GM12878 (cell line): ENCODE measurements at regions not wholly inside any gene's neighbourhood (a gene's known extent, or its start where the extent isn't known, plus 50 kb on each side); places are given as distances from the start of the nearest gene placed in this dataset.

Experiments used
- ATAC-seq: fragments of 200-7000 bp; cut with Tn5 transposase; 3 replicates; pipeline ENCODE4 v1.9.1; 2020; ENCODE audit warnings: mild to moderate bottlenecking, moderate library complexity
- BruUV-seq: library from RNA; stranded (reverse); fragments of 400-500 nt; replicated peaks from 2 replicates; lab custom pipeline; 2021; lab: Mats Ljungman, UMichigan
- CTCF ChIA-PET: fragments of 300-600 bp; sonication (Branson Sonifier 250); formaldehyde crosslinking; extraction: SDS; loops from one replicate; lab custom pipeline; 2021; ENCODE audit warnings: inconsistent platforms; lab: Yijun Ruan, JAX
- POLR2A ChIA-PET: fragments of 350-600 bp; formaldehyde crosslinking; extraction: SDS; loops from one replicate; lab custom pipeline; 2021; ENCODE audit warnings: inconsistent platforms; lab: Charles Lee
- RAD21 ChIA-PET: fragments of 300-600 bp; sonication (Branson Sonifier 250); formaldehyde crosslinking; loops from one replicate; lab custom pipeline; 2023; ENCODE audit warnings: antibody characterized with exemption; ENCODE audit not compliant: unreplicated experiment; lab: Charles Lee
- SMC1A ChIA-PET: fragments of 300-600 bp; sonication (Branson Sonifier 250); formaldehyde crosslinking; loops from one replicate; lab custom pipeline; 2023; ENCODE audit not compliant: unreplicated experiment, uncharacterized antibody; lab: Charles Lee
- DNase-seq: peaks from one replicate; pipeline ENCODE4 v3.0.0-alpha.2; 2011; ENCODE audit warnings: low read depth, low spot score
- FAIRE-seq: peaks from 3 replicates; lab custom pipeline; 2011; peaks lifted over from hg19 to GRCh38; lab: Jason Lieb, UNC
- H2AFZ ChIP-seq: 2 replicates; pipeline ENCODE4 v1.6.0; 2011; ENCODE audit warnings: low read depth, low read length, control low read depth; ENCODE audit not compliant: control insufficient read depth
- H3K27ac ChIP-seq: 2 replicates; pipeline ENCODE4 v1.5.1; 2011; ENCODE audit warnings: control low read depth; ENCODE audit not compliant: control insufficient read depth, insufficient read depth
- H3K27me3 ChIP-seq, 2 experiments: replicated peaks in 1 of 2; 2 replicates each; pipeline versions ENCODE4 v1.6.0 to v1.6.1; 2011; ENCODE audit warnings: low read length in 1 of 2; ENCODE audit not compliant: control insufficient read depth in 2 of 2, insufficient read depth in 2 of 2
- H3K36me3 ChIP-seq, 2 experiments: 2 replicates each; pipeline ENCODE4 v1.5.1; 2011; ENCODE audit warnings: low read length in 1 of 2; ENCODE audit not compliant: control insufficient read depth in 2 of 2, insufficient read depth in 2 of 2
- H3K4me1 ChIP-seq: 2 replicates; pipeline ENCODE4 v1.6.1; 2011; ENCODE audit warnings: mild to moderate bottlenecking, low read length, moderate library complexity, mixed read lengths; ENCODE audit not compliant: control insufficient read depth, insufficient read depth
- H3K4me2 ChIP-seq: 2 replicates; pipeline ENCODE4 v1.6.0; 2011; ENCODE audit warnings: control low read depth; ENCODE audit not compliant: control insufficient read depth, insufficient read depth
- H3K4me3 ChIP-seq: fragments of 200-600 bp; sonication (generic); 2 replicates; pipeline ENCODE4 v1.5.1; 2016
- H3K79me2 ChIP-seq: 2 replicates; pipeline ENCODE4 v1.6.0; 2011; ENCODE audit warnings: low read length; ENCODE audit not compliant: control insufficient read depth, insufficient read depth
- H3K9ac ChIP-seq: 2 replicates; pipeline ENCODE4 v1.8.0; 2011; ENCODE audit warnings: low read length, control low read depth, mixed read lengths; ENCODE audit not compliant: control insufficient read depth, insufficient read depth
- H3K9me3 ChIP-seq: replicated peaks from 3 replicates; pipeline ENCODE4 v1.5.1; 2011; ENCODE audit warnings: mild to moderate bottlenecking, low read length; ENCODE audit not compliant: control insufficient read depth, insufficient read depth
- H4K20me1 ChIP-seq: 2 replicates; pipeline ENCODE4 v1.6.0; 2011; ENCODE audit not compliant: control insufficient read depth, insufficient read depth
- EP300 ChIP-seq, 2 experiments: fragments of 150-350 bp in 1 of 2; IDR thresholded peaks; 2 replicates each; pipeline ENCODE4 v1.6.1; 2011 to 2012; ENCODE audit warnings: low read depth in 2 of 2, low read length in 2 of 2, borderline replicate concordance in 1 of 2, improper control_type of control experiment in 1 of 2, inconsistent platforms in 1 of 2; ENCODE audit not compliant: control insufficient read depth in 1 of 2
- POLR2A ChIP-seq: IDR thresholded peaks from 2 replicates; pipeline ENCODE4 v1.6.1; 2011; ENCODE audit warnings: low read depth, mild to moderate bottlenecking, low read length
- SMAD1 ChIP-seq: fragments of 450-650 bp; IDR thresholded peaks from 2 replicates; pipeline ENCODE4 v1.6.1; 2018; ENCODE audit warnings: mild to moderate bottlenecking, low read depth; ENCODE audit not compliant: partially characterized antibody
- ZNF592 ChIP-seq: fragments of 450-650 bp; IDR thresholded peaks from 2 replicates; pipeline ENCODE4 v1.6.1; 2017; ENCODE audit warnings: mild to moderate bottlenecking, moderate library complexity
- WGBS: methylation state at CpG from one replicate; pipeline ENCODE4 v1.1.6; 2016; ENCODE audit warnings: low lambda C conversion rate; ENCODE audit not compliant: insufficient replicate concordance, insufficient coverage; ENCODE audit errors: missing lambda C conversion rate; 5-methylcytosine and 5-hydroxymethylcytosine counted together
- in situ Hi-C: fragments of 300-500 bp; cut with MboI; formaldehyde crosslinking; loops from 9 replicates; pipeline ENCODE4 v1.14.3; 2018; ENCODE audit warnings: mixed read lengths
- intact Hi-C: fragments of 100-400 bp; cut with micrococcal nuclease; formaldehyde crosslinking; loops from one replicate; pipeline ENCODE4 v1.14.2; 2022; ENCODE audit not compliant: unreplicated experiment

- ChIA-PET CTCF (no interaction called here), RAD21 (no interaction called here), POLR2A (no interaction called here), SMC1A (no interaction called here)
- no peaks in the 10 kb centered on the region for H3K36me3 ChIP-seq
- no peak overlapping the region for H2AFZ ChIP-seq
- H3K4me3 ChIP-seq = no peak overlapping the region
- no peaks in the 10 kb centered on the region for H3K27me3 ChIP-seq
- no peak for DNase-seq
- no peak for TF ChIP-seq SMAD1
- TF ChIP-seq EP300 (IDR thresholded peaks at IDR 0.05; ENCODE audit: borderline replicate concordance in 1 of 2, control insufficient read depth in 1 of 2, low read depth in 2 of 2, low read length in 2 of 2) = no peak
- no peak for TF ChIP-seq POLR2A
- no peak for TF ChIP-seq ZNF592
- no peak overlapping the region for H3K4me2 ChIP-seq
- in situ Hi-C loops (no loop called here), intact Hi-C loops (no loop called here)
- no peak for FAIRE-seq
- BruUV-seq = no TSS peak
- H3K9ac ChIP-seq = no peak overlapping the region
- no peaks in the 10 kb centered on the region for H3K79me2 ChIP-seq
- no peak for ATAC-seq
- H3K9me3 ChIP-seq = no peaks in the 10 kb centered on the region
- WGBS = 2% methylated on average over 2 of the region's 2 CpGs
- H3K4me1 ChIP-seq = no peaks in the 10 kb centered on the region
- H4K20me1 ChIP-seq = no peaks in the 10 kb centered on the region
- no peak overlapping the region for H3K27ac ChIP-seq
These were observed 459.5 kb downstream of the NR2F2 start for GRCh38 chr15:96790004-96790403.
